ENCODE measurements at regions not wholly inside any gene's neighbourhood (a gene's known extent, or its start where the extent isn't known, plus 50 kb on each side); places are given as distances from the start of the nearest gene placed in this dataset.

GRCh38 chr14:83870546-83871270, 1659.2 kb upstream of the FLRT2 start:
- ATAC-seq, result no peak

More at GRCh38 chr14:83870546-83871270, 1659.2 kb upstream of the FLRT2 start:
- H3K4me3 Mint-ChIP-seq, result no peak overlapping the region
- H3K27ac Mint-ChIP-seq, result no peak overlapping the region
- H3K27me3 Mint-ChIP-seq (ENCODE audit: low read depth), result no peaks in the 10 kb centered on the region
- DNase-seq (ENCODE audit: low spot score), result no peak
- no peaks in the 10 kb centered on the region for H3K9me3 Mint-ChIP-seq
- H3K36me3 Mint-ChIP-seq, result no peaks in the 10 kb centered on the region
- ChIA-PET CTCF (interaction anchor here (0.7 kb wide), 1 partner anchor 15 kb away, joined by 5 read pairs; no protein-coding TSS in a partner anchor), POLR2A (interaction anchor here (0.7 kb wide), 1 partner anchor 24 kb away, joined by 3 read pairs; no protein-coding TSS in a partner anchor)
- H3K4me1 Mint-ChIP-seq, result no peaks in the 10 kb centered on the region
- TF ChIP-seq EMX1 (CRISPR knock-in tag; IDR thresholded peaks at IDR 0.05) (no peak), FOXJ3 (CRISPR knock-in tag; IDR thresholded peaks at IDR 0.05; ENCODE audit: borderline replicate concordance) (no peak), AFF4 (CRISPR knock-in tag; IDR thresholded peaks at IDR 0.05; ENCODE audit: borderline replicate concordance) (no peak), USF1 (CRISPR knock-in tag; IDR thresholded peaks at IDR 0.05) (no peak), HMGXB4 (CRISPR knock-in tag; IDR thresholded peaks at IDR 0.05) (no peak), ZNF423 (CRISPR knock-in tag; IDR thresholded peaks at IDR 0.05) (no peak), ZNF317 (CRISPR knock-in tag; IDR thresholded peaks at IDR 0.05; ENCODE audit: borderline replicate concordance, low read depth) (no peak), NFE2L1 (CRISPR knock-in tag; IDR thresholded peaks at IDR 0.05) (no peak), SP1 (CRISPR knock-in tag; conservative IDR thresholded peaks at IDR 0.05) (no peak), ZNF425 (CRISPR knock-in tag; conservative IDR thresholded peaks at IDR 0.05) (no peak), IRF1 (CRISPR knock-in tag; IDR thresholded peaks at IDR 0.05) (no peak), NR2C2 (CRISPR knock-in tag; IDR thresholded peaks at IDR 0.05) (no peak), E2F1 (CRISPR knock-in tag; IDR thresholded peaks at IDR 0.05) (no peak), ERG (CRISPR knock-in tag; IDR thresholded peaks at IDR 0.05) (no peak), FOXP1 (CRISPR knock-in tag; IDR thresholded peaks at IDR 0.05; ENCODE audit: borderline replicate concordance) (no peak), FOXP4 (CRISPR knock-in tag; IDR thresholded peaks at IDR 0.05) (no peak), ARID4B (CRISPR knock-in tag; IDR thresholded peaks at IDR 0.05; ENCODE audit: borderline replicate concordance) (no peak)

Data from WTC11 (cell line).